ENCODE measurements at regions not wholly inside any gene's neighbourhood (a gene's known extent, or its start where the extent isn't known, plus 50 kb on each side); places are given as distances from the start of the nearest gene placed in this dataset.

DNA sequence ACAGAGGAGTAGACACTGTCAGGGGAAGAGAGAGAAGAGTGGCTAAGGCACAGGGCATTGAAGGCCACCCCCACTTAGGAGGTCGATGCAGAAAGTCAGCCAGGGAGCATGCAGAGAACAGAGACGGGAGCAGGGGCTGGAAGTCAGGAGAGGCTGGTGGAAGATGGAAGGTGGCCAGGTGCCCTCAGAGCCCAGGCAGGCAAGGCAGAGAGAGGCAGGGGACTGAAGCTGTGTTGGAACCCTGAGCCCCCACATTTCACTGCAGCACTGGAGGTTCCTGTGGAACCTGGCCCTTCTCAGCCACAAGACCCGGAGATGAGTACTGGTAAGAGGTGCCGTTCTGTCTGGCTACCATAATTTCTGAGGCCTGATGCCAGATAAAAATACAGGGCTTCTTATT is 238.3 kb upstream of the NCAM1 start:
- TF ChIP-seq POLR2A (IDR thresholded peaks at IDR 0.05; ENCODE audit: low read length): no peak
- no peak for TF ChIP-seq GATA1 (IDR thresholded peaks at IDR 0.05; ENCODE audit: low read depth, low read length)

Data from erythroblast (primary cell).